ENCODE measurements at regions not wholly inside any gene's neighbourhood (a gene's known extent, or its start where the extent isn't known, plus 50 kb on each side); places are given as distances from the start of the nearest gene placed in this dataset.
"Not testable (repeated sequence)": the region's sequence is repeated elsewhere in the genome, so short reads cannot be mapped to it uniquely, and the experiment has no call there.

GRCh38 chr20:51305316-51306052 lies 237.0 kb downstream of the NFATC2 start:
- DNase-seq = no peak

GRCh38 chr20:51303731-51304670 lies 238.5 kb downstream of the NFATC2 start:
- no peak for DNase-seq

- no peak for DNase-seq
Observed at GRCh38 chr20:51301026-51301425, 241.5 kb downstream of the NFATC2 start.

- no peak for DNase-seq
Observed at GRCh38 chr20:51300104-51300503, 242.4 kb downstream of the NFATC2 start.

GRCh38 chr20:51299413-51299812 lies 243.1 kb downstream of the NFATC2 start:
- DNase-seq = no peak

- DNase-seq = no peak
Observed at GRCh38 chr20:51298141-51298749, 244.3 kb downstream of the NFATC2 start.

- DNase-seq = no peak
Observed at GRCh38 chr20:51287628-51288413, 254.7 kb downstream of the NFATC2 start.

- no peak for DNase-seq
Observed at GRCh38 chr20:51286758-51287157, 255.8 kb downstream of the NFATC2 start.

GRCh38 chr20:51285684-51286083 lies 256.8 kb downstream of the NFATC2 start:
- DNase-seq = no peak

- no peak for DNase-seq
Observed at GRCh38 chr20:51284871-51285270, 257.6 kb downstream of the NFATC2 start.

GRCh38 chr20:51284176-51284575 lies 258.3 kb downstream of the NFATC2 start:
- DNase-seq = no peak

GRCh38 chr20:51281521-51281920 lies 258.6 kb upstream of the KCNG1 start:
- DNase-seq = no peak

GRCh38 chr20:51280047-51280446 lies 257.1 kb upstream of the KCNG1 start:
- DNase-seq = no peak

GRCh38 chr20:51277961-51278360 lies 255.1 kb upstream of the KCNG1 start:
- no peak for DNase-seq

- DNase-seq = no peak
Observed at GRCh38 chr20:51276296-51276695, 253.4 kb upstream of the KCNG1 start.

GRCh38 chr20:51275826-51276225 lies 252.9 kb upstream of the KCNG1 start:
- DNase-seq = no peak

- DNase-seq = no peak
Observed at GRCh38 chr20:51275181-51275580, 252.3 kb upstream of the KCNG1 start.

GRCh38 chr20:51272401-51272800 lies 249.5 kb upstream of the KCNG1 start:
- peak; percentile 4 for DNase-seq

- no peak for DNase-seq
Observed at GRCh38 chr20:51271931-51272330, 249.0 kb upstream of the KCNG1 start.

GRCh38 chr20:51271289-51271688 lies 248.4 kb upstream of the KCNG1 start:
- not testable (repeated sequence) for DNase-seq

GRCh38 chr20:51269671-51270070 lies 246.8 kb upstream of the KCNG1 start:
- DNase-seq = no peak

GRCh38 chr20:51267679-51268078 lies 244.8 kb upstream of the KCNG1 start:
- DNase-seq = no peak

GRCh38 chr20:51266353-51266752 lies 243.4 kb upstream of the KCNG1 start:
- no peak for DNase-seq
